Ovary (tissue), 7 donors: ENCODE measurements at regions not wholly inside any gene's neighbourhood (a gene's known extent, or its start where the extent isn't known, plus 50 kb on each side); places are given as distances from the start of the nearest gene placed in this dataset.
"Not testable (repeated sequence)": the region's sequence is repeated elsewhere in the genome, so short reads cannot be mapped to it uniquely, and the experiment has no call there.

Experiments
- DNase-seq, 5 donors: peaks; one replicate each; pipeline ENCODE4 v3.0.0-alpha.2; 2019 to 2020
- H3K27ac ChIP-seq, 2 donors: fragments of 200-600 bp; one replicate each; pipeline versions ENCODE4 v1.5.1 to v1.8.0; 2019 to 2022
- H3K27me3 ChIP-seq: fragments of 200-600 bp; one replicate; pipeline ENCODE4 v1.8.0; 2022
- H3K36me3 ChIP-seq: fragments of 200-600 bp; sonication (generic); one replicate; pipeline ENCODE4 v1.5.1; 2019
- H3K4me1 ChIP-seq: one replicate; pipeline ENCODE4 v1.8.1; 2013; ENCODE audit warnings: mild to moderate bottlenecking, moderate library complexity; ENCODE audit not compliant: insufficient read depth
- H3K4me3 ChIP-seq: fragments of 200-600 bp; sonication (generic); one replicate; pipeline ENCODE4 v1.5.1; 2017
- H3K9me3 ChIP-seq, 2 donors: fragments of 200-600 bp in 1 of 2; sonication (generic) in 1 of 2; one replicate each; pipeline versions ENCODE4 v1.5.1 to v1.8.1; 2013 to 2019; ENCODE audit warnings: mild to moderate bottlenecking in 1 of 2, moderate library complexity in 1 of 2
- EP300 ChIP-seq: sonication (generic); formaldehyde crosslinking; IDR thresholded peaks from one replicate; pipeline ENCODE4 v1.6.1; 2017; ENCODE audit warnings: antibody characterized with exemption
- POLR2A ChIP-seq: fragments of 450-650 bp; IDR thresholded peaks from one replicate; pipeline ENCODE4 v1.6.1; 2017; ENCODE audit warnings: antibody characterized with exemption, mild to moderate bottlenecking, moderate library complexity
- WGBS, 3 donors: extraction: QIAGEN DNeasy Blood & Tissue Kit in 1 of 3; methylation state at CpG; one replicate each; pipeline versions ENCODE4 v1.1.5 to v1.1.7; 2013 to 2017; 5-methylcytosine and 5-hydroxymethylcytosine counted together
- intact Hi-C, 4 donors: fragments of 100-400 bp; cut with DNase I; formaldehyde crosslinking; loops; one replicate each; pipeline versions ENCODE4 v1.11.0 to v1.15.1; 2022 to 2023
- TF ChIP-seq, protein P1 (sequence below), 3 donors: fragments of 450-650 bp in 2 of 3; fragments of 200-600 bp in 1 of 3; IDR thresholded peaks; one replicate each; pipeline versions ENCODE4 v1.5.1 to v1.8.0; 2016 to 2022; ENCODE audit warnings: antibody characterized with exemption in 3 of 3, mild to moderate bottlenecking in 1 of 3
- donor health status: DM: no; HTN: no; CAD: no; lungs with moderate emphysema.
- donor health status: DM: no; HTN: no; CAD: no.
- donor health status: Bipolar disorder and iron deficiency.
- donor health status: DM: no; HTN: no; CAD: no.
- donor health status: DM: yes; HTN: yes; CAD: no.

- intact Hi-C loops, result no loop called here
- no peak for TF ChIP-seq EP300
- TF ChIP-seq POLR2A, result no peak
- TF ChIP-seq, protein P1, sequence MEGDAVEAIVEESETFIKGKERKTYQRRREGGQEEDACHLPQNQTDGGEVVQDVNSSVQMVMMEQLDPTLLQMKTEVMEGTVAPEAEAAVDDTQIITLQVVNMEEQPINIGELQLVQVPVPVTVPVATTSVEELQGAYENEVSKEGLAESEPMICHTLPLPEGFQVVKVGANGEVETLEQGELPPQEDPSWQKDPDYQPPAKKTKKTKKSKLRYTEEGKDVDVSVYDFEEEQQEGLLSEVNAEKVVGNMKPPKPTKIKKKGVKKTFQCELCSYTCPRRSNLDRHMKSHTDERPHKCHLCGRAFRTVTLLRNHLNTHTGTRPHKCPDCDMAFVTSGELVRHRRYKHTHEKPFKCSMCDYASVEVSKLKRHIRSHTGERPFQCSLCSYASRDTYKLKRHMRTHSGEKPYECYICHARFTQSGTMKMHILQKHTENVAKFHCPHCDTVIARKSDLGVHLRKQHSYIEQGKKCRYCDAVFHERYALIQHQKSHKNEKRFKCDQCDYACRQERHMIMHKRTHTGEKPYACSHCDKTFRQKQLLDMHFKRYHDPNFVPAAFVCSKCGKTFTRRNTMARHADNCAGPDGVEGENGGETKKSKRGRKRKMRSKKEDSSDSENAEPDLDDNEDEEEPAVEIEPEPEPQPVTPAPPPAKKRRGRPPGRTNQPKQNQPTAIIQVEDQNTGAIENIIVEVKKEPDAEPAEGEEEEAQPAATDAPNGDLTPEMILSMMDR (IDR thresholded peaks at IDR 0.05), result no peak
- 94 to 96% (median 95%) methylated on average over 7 of the region's 7 CpGs for WGBS, 3 donors
Measured at GRCh38 chr6:105855433-105855832, 230.7 kb upstream of the PRDM1 start.

GRCh38 chr6:105853979-105854378 is 232.2 kb upstream of the PRDM1 start:
- WGBS, 3 donors, result 98% methylated on average over 12 to 29 of the region's 33 CpGs
- H3K27ac ChIP-seq, intact Hi-C loops, H3K4me3 ChIP-seq, H3K27me3 ChIP-seq, H3K4me1 ChIP-seq, H3K36me3 ChIP-seq, DNase-seq, H3K9me3 ChIP-seq: not testable (repeated sequence)

More at GRCh38 chr6:105855433-105855832, 230.7 kb upstream of the PRDM1 start:
- no peak overlapping the region for H3K27ac ChIP-seq
- no peak overlapping the region for H3K4me3 ChIP-seq
- no peaks in the 10 kb centered on the region for H3K4me1 ChIP-seq
- no peaks in the 10 kb centered on the region for H3K36me3 ChIP-seq
- no peak for DNase-seq
- no peaks in the 10 kb centered on the region for H3K9me3 ChIP-seq
- no peaks in the 10 kb centered on the region for H3K27me3 ChIP-seq

GRCh38 chr6:105851606-105852005 is 234.5 kb upstream of the PRDM1 start:
- Histone ChIP-seq H3K27me3 (no peaks in the 10 kb centered on the region), H3K4me3 (no peak overlapping the region), H3K27ac (no peak overlapping the region), H3K36me3 (no peaks in the 10 kb centered on the region), H3K4me1 (no peaks in the 10 kb centered on the region), H3K9me3 (no peaks in the 10 kb centered on the region)
- 76 to 85% (median 82%) methylated on average over 4 of the region's 4 CpGs for WGBS, 3 donors
- DNase-seq, result no peak
- TF ChIP-seq EP300 (no peak), POLR2A (no peak)
- TF ChIP-seq, protein P1 (IDR thresholded peaks at IDR 0.05), result no peak
- intact Hi-C loops, result no loop called here

DNA sequence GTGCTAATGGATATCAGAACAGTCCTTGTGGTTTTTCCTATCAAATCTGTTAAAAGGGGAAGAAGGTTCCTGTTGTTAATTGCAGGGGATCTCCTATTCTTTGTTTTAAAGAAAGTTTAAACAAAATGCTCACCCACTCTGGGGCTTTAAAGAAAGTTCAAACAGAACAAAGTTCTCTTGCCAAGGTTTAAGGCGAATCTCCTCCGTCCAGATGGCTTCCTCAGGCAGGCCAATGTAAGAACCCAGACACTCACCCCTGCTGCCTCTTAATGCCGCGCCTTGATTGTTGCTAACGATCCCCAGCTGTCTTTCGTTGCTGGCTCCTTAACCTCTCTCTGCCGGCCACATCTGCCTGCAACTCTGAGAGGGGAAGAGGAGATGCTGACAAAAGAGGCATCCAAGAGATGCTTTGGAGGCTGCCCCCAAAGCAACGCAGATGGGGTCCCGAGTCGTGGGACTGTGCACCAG is 235.0 kb upstream of the PRDM1 start:
- H3K4me1 ChIP-seq, result no peaks in the 10 kb centered on the region
- intact Hi-C loops, result no loop called here
- peak in 1 of 5 donors; percentile 19 for DNase-seq
- H3K4me3 ChIP-seq, result no peak overlapping the region
- WGBS, 3 donors, result 11 to 24% (median 24%) methylated on average over 10 of the region's 10 CpGs
- no peaks in the 10 kb centered on the region for H3K36me3 ChIP-seq
- H3K27ac ChIP-seq, result no peak overlapping the region
- TF ChIP-seq POLR2A (no peak), EP300 (no peak)
- TF ChIP-seq, protein P1 (IDR thresholded peaks at IDR 0.05), result no peak
- no peaks in the 10 kb centered on the region for H3K27me3 ChIP-seq
- H3K9me3 ChIP-seq, result no peaks in the 10 kb centered on the region

- 67 to 78% (median 76%) methylated on average over 11 of the region's 11 CpGs for WGBS, 3 donors
- Histone ChIP-seq H3K4me3 (no peak overlapping the region), H3K9me3 (no peaks in the 10 kb centered on the region), H3K36me3 (no peaks in the 10 kb centered on the region), H3K4me1 (no peaks in the 10 kb centered on the region), H3K27me3 (no peaks in the 10 kb centered on the region), H3K27ac (no peak overlapping the region)
- no peak for DNase-seq
- intact Hi-C loops, result no loop called here
- no peak for TF ChIP-seq EP300
- TF ChIP-seq, protein P1 (IDR thresholded peaks at IDR 0.05), result no peak
Measured at GRCh38 chr6:105850261-105851112, 235.6 kb upstream of the PRDM1 start.
